Suprapubic skin (tissue), 4 donors: ENCODE measurements at regions not wholly inside any gene's neighbourhood (a gene's known extent, or its start where the extent isn't known, plus 50 kb on each side); places are given as distances from the start of the nearest gene placed in this dataset.

Experiments used
- EP300 ChIP-seq: sonication (generic); formaldehyde crosslinking; IDR thresholded peaks from one replicate; pipeline ENCODE4 v1.6.1; 2017; ENCODE audit warnings: antibody characterized with exemption
- POLR2A ChIP-seq, 2 donors: fragments of 450-650 bp; IDR thresholded peaks; one replicate each; pipeline ENCODE4 v1.6.1; 2017; ENCODE audit warnings: antibody characterized with exemption in 2 of 2, mild to moderate bottlenecking in 2 of 2, moderate library complexity in 2 of 2
- POLR2AphosphoS5 ChIP-seq, 3 donors: sonication (generic); formaldehyde crosslinking; IDR thresholded peaks; one replicate each; pipeline ENCODE4 v1.6.1; 2017; ENCODE audit warnings: antibody characterized with exemption in 3 of 3
- TF ChIP-seq, protein P1 (sequence below), 2 donors: fragments of 200-600 bp in 1 of 2; fragments of 450-650 bp in 1 of 2; sonication (generic) in 1 of 2; IDR thresholded peaks; one replicate each; pipeline ENCODE4 v1.5.1; 2016 to 2019; ENCODE audit warnings: antibody characterized with exemption in 2 of 2, mild to moderate bottlenecking in 1 of 2, moderate library complexity in 1 of 2

- TF ChIP-seq, protein P1, sequence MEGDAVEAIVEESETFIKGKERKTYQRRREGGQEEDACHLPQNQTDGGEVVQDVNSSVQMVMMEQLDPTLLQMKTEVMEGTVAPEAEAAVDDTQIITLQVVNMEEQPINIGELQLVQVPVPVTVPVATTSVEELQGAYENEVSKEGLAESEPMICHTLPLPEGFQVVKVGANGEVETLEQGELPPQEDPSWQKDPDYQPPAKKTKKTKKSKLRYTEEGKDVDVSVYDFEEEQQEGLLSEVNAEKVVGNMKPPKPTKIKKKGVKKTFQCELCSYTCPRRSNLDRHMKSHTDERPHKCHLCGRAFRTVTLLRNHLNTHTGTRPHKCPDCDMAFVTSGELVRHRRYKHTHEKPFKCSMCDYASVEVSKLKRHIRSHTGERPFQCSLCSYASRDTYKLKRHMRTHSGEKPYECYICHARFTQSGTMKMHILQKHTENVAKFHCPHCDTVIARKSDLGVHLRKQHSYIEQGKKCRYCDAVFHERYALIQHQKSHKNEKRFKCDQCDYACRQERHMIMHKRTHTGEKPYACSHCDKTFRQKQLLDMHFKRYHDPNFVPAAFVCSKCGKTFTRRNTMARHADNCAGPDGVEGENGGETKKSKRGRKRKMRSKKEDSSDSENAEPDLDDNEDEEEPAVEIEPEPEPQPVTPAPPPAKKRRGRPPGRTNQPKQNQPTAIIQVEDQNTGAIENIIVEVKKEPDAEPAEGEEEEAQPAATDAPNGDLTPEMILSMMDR (IDR thresholded peaks at IDR 0.05), result no peak
- TF ChIP-seq EP300 (no peak), POLR2AphosphoS5 (IDR thresholded peaks at IDR 0.05) (no peak), POLR2A (IDR thresholded peaks at IDR 0.05) (no peak)
Observed at GRCh38 chr13:109646423-109646822, 140.0 kb downstream of the IRS2 start.
